Esophagus muscularis mucosa (tissue), 4 donors: ENCODE measurements at regions not wholly inside any gene's neighbourhood (a gene's known extent, or its start where the extent isn't known, plus 50 kb on each side); places are given as distances from the start of the nearest gene placed in this dataset.
A peak's percentile ranks its signal among the peaks of the same experiment; 100 is the strongest.

Source experiments
- DNase-seq: peaks from one replicate; pipeline ENCODE4 v3.0.0-alpha.2; 2017; ENCODE audit errors: extremely low spot score
- H3K27ac ChIP-seq, 4 donors: fragments of 200-600 bp; sonication (generic); replicated peaks in 1 of 4; 1 replicate in 3 of 4; 2 replicates in 1 of 4; pipeline ENCODE4 v1.5.1; 2016 to 2019; ENCODE audit warnings: mild to moderate bottlenecking in 1 of 4
- H3K27me3 ChIP-seq, 4 donors: fragments of 200-600 bp; sonication (generic); one replicate each; pipeline versions ENCODE4 v1.5.1 to v1.6.0; 2016 to 2019
- H3K36me3 ChIP-seq, 4 donors: fragments of 200-600 bp; sonication (generic); one replicate each; pipeline ENCODE4 v1.5.1; 2016 to 2019
- H3K4me1 ChIP-seq, 4 donors: fragments of 200-600 bp; sonication (generic); one replicate each; pipeline ENCODE4 v1.5.1; 2016 to 2019
- H3K4me3 ChIP-seq, 4 donors: fragments of 200-600 bp; sonication (generic); 1 replicate in 2 of 4; 2 replicates in 2 of 4; pipeline ENCODE4 v1.5.1; 2016 to 2019; ENCODE audit warnings: mild to moderate bottlenecking in 4 of 4, moderate library complexity in 1 of 4
- H3K9me3 ChIP-seq, 4 donors: fragments of 200-600 bp; sonication (generic); 1 replicate in 3 of 4; 2 replicates in 1 of 4; pipeline ENCODE4 v1.5.1; 2016 to 2019
- EP300 ChIP-seq: sonication (generic); formaldehyde crosslinking; IDR thresholded peaks from one replicate; pipeline ENCODE4 v1.6.1; 2017; ENCODE audit warnings: antibody characterized with exemption
- POLR2A ChIP-seq: fragments of 450-650 bp; IDR thresholded peaks from one replicate; pipeline ENCODE4 v1.6.1; 2017; ENCODE audit warnings: antibody characterized with exemption, moderate library complexity, mild to moderate bottlenecking, low read depth
- POLR2AphosphoS5 ChIP-seq, 2 donors: sonication (generic); formaldehyde crosslinking; IDR thresholded peaks; one replicate each; pipeline ENCODE4 v1.6.1; 2017; ENCODE audit warnings: antibody characterized with exemption in 2 of 2
- WGBS: methylation state at CpG from one replicate; pipeline ENCODE4 v1.1.5; 2018; 5-methylcytosine and 5-hydroxymethylcytosine counted together
- intact Hi-C: fragments of 100-400 bp; cut with DNase I; formaldehyde crosslinking; loops from one replicate; pipeline ENCODE4 v1.15.1; 2023
- TF ChIP-seq, protein P1 (sequence below), 3 experiments: fragments of 200-600 bp in 2 of 3; fragments of 450-650 bp in 1 of 3; sonication (generic) in 2 of 3; IDR thresholded peaks; one replicate each; pipeline ENCODE4 v1.5.1; 2017 to 2019; ENCODE audit warnings: antibody characterized with exemption in 3 of 3, mild to moderate bottlenecking in 2 of 3, moderate library complexity in 1 of 3

- intact Hi-C loops: no loop called here
- WGBS: 36% methylated on average over 3 of the region's 3 CpGs
Observed at GRCh38 chr2:160909781-160910242, 250.4 kb upstream of the TANK start.

GRCh38 chr2:160910681-160911080, 249.5 kb upstream of the TANK start:
- DNase-seq: no peak
- Histone ChIP-seq H3K27me3 (no peaks in the 10 kb centered on the region), H3K4me1 (peaks cover 29 to 53% (median 39%) of the 10 kb centered on the region in 4 donors), H3K9me3 (no peaks in the 10 kb centered on the region), H3K36me3 (no peaks in the 10 kb centered on the region), H3K27ac (peak overlapping the region; percentile 64 to 76 (median 73)), H3K4me3 (no peak overlapping the region)
- intact Hi-C loops: no loop called here
- TF ChIP-seq, protein P1, sequence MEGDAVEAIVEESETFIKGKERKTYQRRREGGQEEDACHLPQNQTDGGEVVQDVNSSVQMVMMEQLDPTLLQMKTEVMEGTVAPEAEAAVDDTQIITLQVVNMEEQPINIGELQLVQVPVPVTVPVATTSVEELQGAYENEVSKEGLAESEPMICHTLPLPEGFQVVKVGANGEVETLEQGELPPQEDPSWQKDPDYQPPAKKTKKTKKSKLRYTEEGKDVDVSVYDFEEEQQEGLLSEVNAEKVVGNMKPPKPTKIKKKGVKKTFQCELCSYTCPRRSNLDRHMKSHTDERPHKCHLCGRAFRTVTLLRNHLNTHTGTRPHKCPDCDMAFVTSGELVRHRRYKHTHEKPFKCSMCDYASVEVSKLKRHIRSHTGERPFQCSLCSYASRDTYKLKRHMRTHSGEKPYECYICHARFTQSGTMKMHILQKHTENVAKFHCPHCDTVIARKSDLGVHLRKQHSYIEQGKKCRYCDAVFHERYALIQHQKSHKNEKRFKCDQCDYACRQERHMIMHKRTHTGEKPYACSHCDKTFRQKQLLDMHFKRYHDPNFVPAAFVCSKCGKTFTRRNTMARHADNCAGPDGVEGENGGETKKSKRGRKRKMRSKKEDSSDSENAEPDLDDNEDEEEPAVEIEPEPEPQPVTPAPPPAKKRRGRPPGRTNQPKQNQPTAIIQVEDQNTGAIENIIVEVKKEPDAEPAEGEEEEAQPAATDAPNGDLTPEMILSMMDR (IDR thresholded peaks at IDR 0.05): no peak
- TF ChIP-seq EP300 (no peak), POLR2A (no peak), POLR2AphosphoS5 (IDR thresholded peaks at IDR 0.05) (no peak)
- WGBS: 22% methylated on average over 2 of the region's 2 CpGs

More at GRCh38 chr2:160909781-160910242, 250.4 kb upstream of the TANK start:
- Histone ChIP-seq H3K9me3 (no peaks in the 10 kb centered on the region), H3K27ac (peak overlapping the region; percentile 64 to 76 (median 73)), H3K27me3 (no peaks in the 10 kb centered on the region), H3K4me1 (peaks cover 29 to 53% (median 41%) of the 10 kb centered on the region in 4 donors), H3K36me3 (no peaks in the 10 kb centered on the region), H3K4me3 (no peak overlapping the region)
- TF ChIP-seq POLR2A: no peak
- peak in 1 of 2 donors; percentile 11 for TF ChIP-seq POLR2AphosphoS5 (IDR thresholded peaks at IDR 0.05)
- TF ChIP-seq EP300: peak; percentile 25
- DNase-seq: no peak

- peak overlapping the region; percentile 64 to 76 (median 73) for H3K27ac ChIP-seq
Observed at GRCh38 chr2:160911258-160911657, 249.0 kb upstream of the TANK start.

DNA sequence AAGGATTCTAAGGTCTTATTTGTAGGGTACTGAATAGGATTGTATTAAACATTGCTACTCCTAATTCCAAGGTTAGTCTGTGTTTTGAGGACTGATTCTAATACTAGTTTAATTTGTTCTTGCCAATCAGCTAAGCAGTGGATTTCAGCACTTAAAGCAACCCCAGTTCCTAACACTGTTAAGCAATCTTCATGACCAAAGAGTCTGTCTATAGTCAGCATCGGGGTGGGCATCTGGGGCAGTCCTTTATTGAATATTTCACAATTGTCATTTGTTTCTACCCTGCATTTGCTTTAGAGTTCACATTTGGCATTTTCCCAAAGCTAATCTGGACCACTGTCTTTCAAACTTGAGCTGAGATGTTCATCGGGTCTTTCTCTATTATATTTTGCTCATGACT, 248.0 kb upstream of the TANK start:
- intact Hi-C loops: no loop called here
- no peak for TF ChIP-seq POLR2AphosphoS5 (IDR thresholded peaks at IDR 0.05)
- no peak for TF ChIP-seq EP300
- TF ChIP-seq POLR2A: no peak
- TF ChIP-seq, protein P1 (IDR thresholded peaks at IDR 0.05): no peak
- H3K9me3 ChIP-seq: no peaks in the 10 kb centered on the region
- H3K4me1 ChIP-seq: peaks cover 20 to 41% (median 36%) of the 10 kb centered on the region in 4 donors
- no peak for DNase-seq
- H3K4me3 ChIP-seq: no peak overlapping the region
- no peaks in the 10 kb centered on the region for H3K36me3 ChIP-seq
- no peaks in the 10 kb centered on the region for H3K27me3 ChIP-seq
- WGBS: 71% methylated on average over 2 of the region's 2 CpGs
- H3K27ac ChIP-seq: peak overlapping the region in 2 of 4 donors; percentile 76

More at GRCh38 chr2:160911258-160911657, 249.0 kb upstream of the TANK start:
- Histone ChIP-seq H3K4me1 (peaks cover 25 to 49% (median 39%) of the 10 kb centered on the region in 4 donors), H3K36me3 (no peaks in the 10 kb centered on the region), H3K27me3 (no peaks in the 10 kb centered on the region), H3K4me3 (no peak overlapping the region), H3K9me3 (no peaks in the 10 kb centered on the region)
- TF ChIP-seq POLR2AphosphoS5 (IDR thresholded peaks at IDR 0.05) (no peak), POLR2A (no peak), EP300 (no peak)
- TF ChIP-seq, protein P1 (IDR thresholded peaks at IDR 0.05): no peak
- 80% methylated on average over 1 of the region's 1 CpG for WGBS
- intact Hi-C loops: no loop called here
- no peak for DNase-seq

DNA sequence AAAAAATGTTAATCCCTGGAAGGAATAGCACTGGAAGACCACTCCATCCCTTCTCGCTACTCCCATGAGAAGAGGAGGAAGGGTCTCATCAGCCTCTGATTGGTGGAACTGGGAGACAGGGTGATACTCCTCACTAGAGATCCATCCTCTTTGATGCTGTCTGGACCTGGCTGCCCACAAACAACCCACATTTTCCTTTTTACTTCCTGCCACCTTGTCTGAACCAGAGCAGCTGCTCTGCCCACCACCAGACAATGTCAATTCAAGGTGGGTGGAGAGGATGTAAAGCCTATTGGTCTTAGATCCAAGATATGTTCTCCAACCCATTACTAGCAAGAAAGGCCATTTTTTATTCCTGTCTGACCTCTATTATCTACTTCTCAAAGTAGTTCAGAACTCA, 246.9 kb upstream of the TANK start:
- no peaks in the 10 kb centered on the region for H3K9me3 ChIP-seq
- H3K27me3 ChIP-seq: no peaks in the 10 kb centered on the region
- H3K36me3 ChIP-seq: no peaks in the 10 kb centered on the region
- no peak for DNase-seq
- H3K27ac ChIP-seq: no peak overlapping the region
- 100% methylated on average over 1 of the region's 1 CpG for WGBS
- intact Hi-C loops: no loop called here
- peaks cover 21 to 42% (median 38%) of the 10 kb centered on the region in 4 donors for H3K4me1 ChIP-seq
- TF ChIP-seq EP300 (no peak), POLR2AphosphoS5 (IDR thresholded peaks at IDR 0.05) (no peak), POLR2A (no peak)
- TF ChIP-seq, protein P1 (IDR thresholded peaks at IDR 0.05): no peak
- H3K4me3 ChIP-seq: no peak overlapping the region
